ENCODE measurements at regions not wholly inside any gene's neighbourhood (a gene's known extent, or its start where the extent isn't known, plus 50 kb on each side); places are given as distances from the start of the nearest gene placed in this dataset.
"Not testable (repeated sequence)": the region's sequence is repeated elsewhere in the genome, so short reads cannot be mapped to it uniquely, and the experiment has no call there.

DNA sequence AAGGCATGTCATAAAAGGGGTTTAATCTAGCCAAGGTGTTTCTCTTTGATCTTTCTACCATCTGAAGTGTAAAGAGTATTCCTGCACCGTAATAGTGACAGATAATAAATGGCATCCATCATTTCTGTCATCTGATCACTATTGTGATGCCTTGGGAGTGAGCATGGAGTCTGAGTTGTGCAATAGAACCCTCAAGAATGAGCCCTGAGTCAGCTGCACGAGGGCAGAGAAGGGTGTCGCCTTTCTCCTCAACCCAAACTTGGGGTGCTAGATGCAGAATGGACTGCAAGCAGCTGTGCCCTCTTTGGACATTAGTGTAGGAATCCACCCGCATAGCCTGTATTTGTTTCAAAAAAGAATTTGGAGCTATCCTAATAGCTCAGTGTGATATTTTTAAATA is 115.2 kb downstream of the ZNF37A start:
- H3K4me3 Mint-ChIP-seq, result no peak overlapping the region
- H3K36me3 Mint-ChIP-seq, result no peaks in the 10 kb centered on the region
- H3K4me1 Mint-ChIP-seq, result no peaks in the 10 kb centered on the region
- TF ChIP-seq, protein P1, sequence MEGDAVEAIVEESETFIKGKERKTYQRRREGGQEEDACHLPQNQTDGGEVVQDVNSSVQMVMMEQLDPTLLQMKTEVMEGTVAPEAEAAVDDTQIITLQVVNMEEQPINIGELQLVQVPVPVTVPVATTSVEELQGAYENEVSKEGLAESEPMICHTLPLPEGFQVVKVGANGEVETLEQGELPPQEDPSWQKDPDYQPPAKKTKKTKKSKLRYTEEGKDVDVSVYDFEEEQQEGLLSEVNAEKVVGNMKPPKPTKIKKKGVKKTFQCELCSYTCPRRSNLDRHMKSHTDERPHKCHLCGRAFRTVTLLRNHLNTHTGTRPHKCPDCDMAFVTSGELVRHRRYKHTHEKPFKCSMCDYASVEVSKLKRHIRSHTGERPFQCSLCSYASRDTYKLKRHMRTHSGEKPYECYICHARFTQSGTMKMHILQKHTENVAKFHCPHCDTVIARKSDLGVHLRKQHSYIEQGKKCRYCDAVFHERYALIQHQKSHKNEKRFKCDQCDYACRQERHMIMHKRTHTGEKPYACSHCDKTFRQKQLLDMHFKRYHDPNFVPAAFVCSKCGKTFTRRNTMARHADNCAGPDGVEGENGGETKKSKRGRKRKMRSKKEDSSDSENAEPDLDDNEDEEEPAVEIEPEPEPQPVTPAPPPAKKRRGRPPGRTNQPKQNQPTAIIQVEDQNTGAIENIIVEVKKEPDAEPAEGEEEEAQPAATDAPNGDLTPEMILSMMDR (IDR thresholded peaks at IDR 0.05; ENCODE audit: unreplicated experiment), result no peak
- no peak for DNase-seq (ENCODE audit: low spot score in 2 of 2, unreplicated experiment in 2 of 2)
- no peaks in the 10 kb centered on the region for H3K27me3 Mint-ChIP-seq (ENCODE audit: low read depth)
- H3K27ac Mint-ChIP-seq, result no peak overlapping the region
- H3K9me3 Mint-ChIP-seq, result peaks cover 58% of the 10 kb centered on the region

DNA sequence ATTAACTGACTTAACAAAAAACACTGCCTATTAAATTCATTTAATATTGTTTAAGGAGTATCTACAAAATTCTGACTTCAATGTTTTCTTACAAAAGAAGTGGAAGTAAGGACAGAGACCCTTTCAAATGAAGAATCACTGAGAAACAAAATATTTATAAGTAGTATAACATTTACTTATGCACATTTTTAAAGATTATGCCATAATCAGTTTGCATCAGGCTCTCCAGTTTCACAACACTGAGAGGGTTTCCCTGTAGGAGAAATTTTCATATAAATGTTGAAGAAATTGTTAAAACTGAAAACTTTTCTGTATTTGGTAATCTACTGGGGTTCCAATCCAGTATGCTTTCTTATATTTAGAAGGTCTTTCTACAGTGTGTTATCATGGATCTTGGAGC is 115.6 kb downstream of the ZNF37A start:
- H3K4me1 Mint-ChIP-seq; H3K36me3 Mint-ChIP-seq; H3K27me3 Mint-ChIP-seq (ENCODE audit: low read depth); DNase-seq (ENCODE audit: low spot score in 2 of 2, unreplicated experiment in 2 of 2); H3K4me3 Mint-ChIP-seq; H3K27ac Mint-ChIP-seq: not testable (repeated sequence)
- H3K9me3 Mint-ChIP-seq, result peaks cover 59% of the 10 kb centered on the region

DNA sequence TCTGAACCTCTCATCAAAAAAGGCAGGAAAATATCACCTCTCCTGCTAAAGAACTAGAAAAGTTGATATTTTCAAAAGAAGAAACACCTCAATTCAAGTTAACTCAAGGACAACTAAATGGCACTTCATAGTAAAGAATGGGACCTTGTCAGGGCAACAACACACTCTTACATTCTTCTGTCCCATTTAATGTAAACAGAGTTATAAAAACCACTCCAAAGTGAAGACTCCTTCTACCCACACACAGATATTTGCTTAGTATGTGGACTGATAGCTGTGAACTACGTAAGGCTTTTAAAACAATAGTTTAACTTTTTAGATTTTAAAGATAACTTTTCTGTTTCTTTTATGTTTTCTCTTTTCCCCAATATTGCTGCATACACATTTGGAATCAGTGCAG is 118.3 kb downstream of the ZNF37A start:
- H3K9me3 Mint-ChIP-seq, result peaks cover 45% of the 10 kb centered on the region

DNA sequence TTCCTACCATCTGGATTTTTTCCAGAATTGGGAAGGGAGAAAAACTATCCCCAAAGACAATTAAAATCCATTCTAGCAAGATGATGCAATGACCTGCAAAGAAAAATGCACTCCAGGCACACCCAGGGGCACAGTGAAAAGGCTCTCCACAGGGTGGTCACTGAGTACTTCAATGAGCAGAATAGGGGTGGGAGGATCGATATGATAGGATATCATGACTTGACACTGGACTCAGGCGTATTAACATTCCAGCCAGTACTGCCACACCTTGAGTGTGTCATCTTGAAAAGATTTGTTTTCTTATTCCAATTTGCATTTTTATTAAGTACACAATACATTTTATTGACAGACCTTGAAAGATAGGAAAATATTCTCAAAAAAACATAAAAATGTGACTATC is 132.2 kb downstream of the ZNF37A start:
- no peak overlapping the region for H3K4me3 Mint-ChIP-seq
- H3K27ac Mint-ChIP-seq, result no peak overlapping the region
- H3K9me3 Mint-ChIP-seq, result peaks cover 61% of the 10 kb centered on the region
- DNase-seq (ENCODE audit: low spot score in 2 of 2, unreplicated experiment in 2 of 2), result no peak
- H3K4me1 Mint-ChIP-seq, result no peaks in the 10 kb centered on the region
- H3K27me3 Mint-ChIP-seq (ENCODE audit: low read depth), result no peaks in the 10 kb centered on the region
- H3K36me3 Mint-ChIP-seq, result no peaks in the 10 kb centered on the region
- TF ChIP-seq, protein P1 (IDR thresholded peaks at IDR 0.05; ENCODE audit: unreplicated experiment), result no peak

More for the DNA sequence above, 118.3 kb downstream of the ZNF37A start:
- DNase-seq (ENCODE audit: low spot score in 2 of 2, unreplicated experiment in 2 of 2), result no peak
- Mint-ChIP-seq H3K4me3 (no peak overlapping the region), H3K36me3 (no peaks in the 10 kb centered on the region), H3K27me3 (ENCODE audit: low read depth) (no peaks in the 10 kb centered on the region), H3K27ac (no peak overlapping the region), H3K4me1 (no peaks in the 10 kb centered on the region)
- TF ChIP-seq, protein P1 (IDR thresholded peaks at IDR 0.05; ENCODE audit: unreplicated experiment), result no peak

DNA sequence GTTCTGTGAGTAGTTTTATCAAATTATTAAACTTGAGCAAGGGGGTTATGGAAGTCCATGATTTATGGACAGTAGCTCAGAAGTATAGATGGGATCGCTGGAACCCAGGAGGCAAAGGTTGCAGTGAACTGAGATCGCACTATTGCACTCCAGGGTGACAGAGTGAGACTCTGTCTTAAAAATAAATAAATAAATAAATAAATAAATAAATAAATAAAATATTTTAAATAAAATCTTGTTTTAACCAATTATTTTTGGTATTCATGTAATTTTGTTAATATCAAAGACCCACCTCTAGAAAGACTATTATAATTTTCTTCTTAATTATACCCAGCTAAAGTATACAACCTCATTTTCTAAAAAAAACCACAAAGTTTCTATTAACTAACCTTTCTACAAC is 134.3 kb downstream of the ZNF37A start:
- DNase-seq (ENCODE audit: low spot score in 2 of 2, unreplicated experiment in 2 of 2), result no peak
- TF ChIP-seq, protein P1 (IDR thresholded peaks at IDR 0.05; ENCODE audit: unreplicated experiment), result no peak
- Mint-ChIP-seq H3K4me1 (no peaks in the 10 kb centered on the region), H3K27me3 (ENCODE audit: low read depth) (no peaks in the 10 kb centered on the region), H3K27ac (no peak overlapping the region), H3K36me3 (no peaks in the 10 kb centered on the region), H3K4me3 (no peak overlapping the region), H3K9me3 (peaks cover 51% of the 10 kb centered on the region)

DNA sequence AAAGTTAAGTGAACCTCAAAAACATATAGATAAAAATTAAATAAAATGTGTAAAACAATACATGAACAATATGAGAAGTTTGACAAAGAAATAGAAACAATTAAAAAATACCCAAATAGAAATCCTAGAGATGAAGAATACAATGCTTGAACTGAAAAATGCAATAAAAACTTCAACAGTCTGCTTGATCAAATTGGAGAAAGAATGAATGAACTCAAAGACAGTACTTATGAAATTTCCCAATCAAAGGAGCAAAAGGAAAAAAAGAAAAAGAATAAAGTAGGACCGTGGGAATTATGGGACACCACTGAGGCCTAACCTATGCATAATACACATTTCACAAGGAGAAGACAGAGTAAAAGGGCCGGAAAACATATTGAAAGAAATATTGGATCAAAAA is 144.3 kb downstream of the ZNF37A start:
- peaks cover 43% of the 10 kb centered on the region for H3K9me3 Mint-ChIP-seq
- not testable (repeated sequence) for H3K4me3 Mint-ChIP-seq; DNase-seq (ENCODE audit: low spot score in 2 of 2, unreplicated experiment in 2 of 2); H3K27me3 Mint-ChIP-seq (ENCODE audit: low read depth); H3K27ac Mint-ChIP-seq; H3K36me3 Mint-ChIP-seq; H3K4me1 Mint-ChIP-seq

DNA sequence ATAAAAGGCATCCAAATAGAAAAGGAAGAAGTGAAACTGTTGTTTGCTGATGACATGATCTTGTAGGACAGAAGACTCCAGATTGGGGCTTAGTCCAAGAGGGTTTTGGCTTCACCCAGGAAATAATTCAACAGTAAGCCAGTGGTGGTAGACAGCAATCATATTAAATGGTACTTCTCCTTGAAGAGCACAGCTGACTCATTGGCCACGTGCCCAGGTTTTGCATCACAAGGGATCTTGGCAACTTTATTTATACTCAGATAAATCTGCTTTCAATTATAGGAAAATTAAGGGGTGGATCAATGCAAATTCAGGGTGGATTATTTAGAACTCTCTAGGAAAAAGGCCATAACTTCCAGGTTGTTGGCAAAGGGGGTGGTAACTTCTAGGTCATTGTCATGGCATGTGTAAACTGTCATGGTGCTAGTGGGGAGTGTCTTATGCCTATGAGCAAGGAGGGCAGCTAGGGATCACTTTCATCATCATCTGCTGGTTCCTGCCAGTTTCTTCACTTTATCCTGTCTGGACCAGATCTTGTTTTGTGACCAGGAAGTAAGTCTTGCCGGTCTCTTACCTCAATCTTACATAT is 148.0 kb downstream of the ZNF37A start:
- not testable (repeated sequence) for H3K27ac Mint-ChIP-seq; H3K36me3 Mint-ChIP-seq; H3K4me1 Mint-ChIP-seq; H3K4me3 Mint-ChIP-seq; DNase-seq (ENCODE audit: low spot score in 2 of 2, unreplicated experiment in 2 of 2); H3K27me3 Mint-ChIP-seq (ENCODE audit: low read depth)
- H3K9me3 Mint-ChIP-seq, result peaks cover 55% of the 10 kb centered on the region

DNA sequence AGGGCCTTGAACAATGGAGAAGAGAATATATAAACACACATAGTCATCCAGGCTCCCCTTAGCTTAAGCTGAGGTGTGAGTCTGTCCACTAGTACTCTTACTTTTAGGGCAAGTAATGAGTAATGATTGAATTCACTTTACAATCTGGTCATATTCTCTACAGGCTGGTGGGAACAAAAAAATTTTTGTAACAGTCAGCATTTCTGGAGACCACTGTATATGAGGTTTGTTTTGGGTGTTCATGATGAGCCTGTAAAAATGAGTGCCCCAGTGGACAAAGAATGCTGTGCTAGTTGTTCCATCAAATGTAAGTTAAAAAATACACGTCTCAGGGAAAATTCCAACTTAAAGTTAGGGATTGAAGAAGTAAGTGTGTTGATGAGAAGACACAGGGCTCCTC is 154.0 kb downstream of the ZNF37A start:
- H3K4me1 Mint-ChIP-seq; DNase-seq (ENCODE audit: low spot score in 2 of 2, unreplicated experiment in 2 of 2); H3K27ac Mint-ChIP-seq; H3K36me3 Mint-ChIP-seq; H3K27me3 Mint-ChIP-seq (ENCODE audit: low read depth); H3K4me3 Mint-ChIP-seq: not testable (repeated sequence)
- peaks cover 68% of the 10 kb centered on the region for H3K9me3 Mint-ChIP-seq

DNA sequence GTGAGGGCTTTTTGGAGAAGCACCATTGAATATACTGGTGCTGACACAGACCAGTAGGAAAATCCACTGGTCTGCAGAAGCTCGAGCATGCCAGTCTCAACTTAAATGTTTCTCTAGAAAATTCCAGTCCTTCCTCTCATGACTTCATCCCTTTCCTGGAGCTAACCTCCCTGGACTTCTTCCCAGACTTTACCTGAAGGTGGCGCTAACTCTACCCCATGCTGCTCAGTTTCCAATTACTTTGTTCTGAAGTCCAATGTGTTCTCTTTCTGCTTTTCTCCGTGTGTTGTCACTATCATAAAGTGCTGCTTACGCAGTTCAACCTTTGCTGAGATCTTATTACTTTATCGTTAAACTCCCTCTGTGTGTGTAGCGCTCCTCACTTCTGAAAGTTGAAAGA is 158.4 kb downstream of the ZNF37A start:
- not testable (repeated sequence) for H3K36me3 Mint-ChIP-seq; H3K27me3 Mint-ChIP-seq (ENCODE audit: low read depth); H3K27ac Mint-ChIP-seq; DNase-seq (ENCODE audit: low spot score in 2 of 2, unreplicated experiment in 2 of 2); H3K4me1 Mint-ChIP-seq; H3K4me3 Mint-ChIP-seq
- H3K9me3 Mint-ChIP-seq, result peaks cover 73% of the 10 kb centered on the region

DNA sequence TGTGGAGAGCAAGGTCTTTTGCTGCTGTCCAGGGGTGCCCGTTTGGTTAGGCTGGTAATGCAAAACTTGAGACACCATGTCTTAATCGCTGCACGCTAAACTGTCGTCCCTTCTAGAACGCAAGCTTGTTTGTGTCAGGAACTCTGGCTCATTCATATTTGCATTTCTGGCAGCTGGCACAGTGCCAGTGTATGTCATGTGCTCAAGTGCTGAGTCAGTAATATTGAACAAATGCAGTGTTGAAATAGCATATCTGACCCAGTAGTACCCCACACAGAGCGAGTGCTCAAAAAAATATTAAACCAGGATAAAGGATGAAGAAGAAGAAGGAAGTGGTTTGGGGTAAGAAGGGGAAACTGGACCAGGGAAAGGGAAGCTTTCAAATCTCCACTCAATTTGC is 173.4 kb downstream of the ZNF37A start:
- H3K9me3 Mint-ChIP-seq, result peaks cover 34% of the 10 kb centered on the region
- not testable (repeated sequence) for H3K4me1 Mint-ChIP-seq; H3K36me3 Mint-ChIP-seq; H3K27ac Mint-ChIP-seq; DNase-seq (ENCODE audit: low spot score in 2 of 2, unreplicated experiment in 2 of 2); H3K27me3 Mint-ChIP-seq (ENCODE audit: low read depth); H3K4me3 Mint-ChIP-seq

DNA sequence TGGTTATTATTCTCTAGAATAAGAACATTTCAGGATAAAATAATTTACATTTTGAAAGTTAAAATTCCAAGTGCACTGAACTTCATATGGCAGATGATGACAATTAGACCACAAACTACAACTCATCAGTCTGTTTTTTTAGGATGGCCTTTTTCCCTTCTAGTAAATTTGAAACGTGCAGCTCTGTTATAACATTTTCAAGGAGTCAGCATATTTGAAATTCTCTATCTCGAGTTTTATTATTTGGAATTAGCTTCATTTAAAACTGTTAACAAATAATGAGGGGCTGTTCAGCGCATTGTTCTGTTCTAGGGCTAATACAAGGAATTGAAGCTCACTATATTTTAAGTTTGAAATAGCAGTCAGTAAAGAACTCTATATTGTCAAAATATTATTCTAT is 176.9 kb downstream of the ZNF37A start:
- DNase-seq (ENCODE audit: low spot score in 2 of 2, unreplicated experiment in 2 of 2); H3K4me1 Mint-ChIP-seq; H3K4me3 Mint-ChIP-seq; H3K27ac Mint-ChIP-seq; H3K36me3 Mint-ChIP-seq; H3K27me3 Mint-ChIP-seq (ENCODE audit: low read depth): not testable (repeated sequence)
- peaks cover 37% of the 10 kb centered on the region for H3K9me3 Mint-ChIP-seq

Data from mesothelial cell of epicardium (in vitro differentiated cells).